ENCODE measurements at regions not wholly inside any gene's neighbourhood (a gene's known extent, or its start where the extent isn't known, plus 50 kb on each side); places are given as distances from the start of the nearest gene placed in this dataset.

DNA sequence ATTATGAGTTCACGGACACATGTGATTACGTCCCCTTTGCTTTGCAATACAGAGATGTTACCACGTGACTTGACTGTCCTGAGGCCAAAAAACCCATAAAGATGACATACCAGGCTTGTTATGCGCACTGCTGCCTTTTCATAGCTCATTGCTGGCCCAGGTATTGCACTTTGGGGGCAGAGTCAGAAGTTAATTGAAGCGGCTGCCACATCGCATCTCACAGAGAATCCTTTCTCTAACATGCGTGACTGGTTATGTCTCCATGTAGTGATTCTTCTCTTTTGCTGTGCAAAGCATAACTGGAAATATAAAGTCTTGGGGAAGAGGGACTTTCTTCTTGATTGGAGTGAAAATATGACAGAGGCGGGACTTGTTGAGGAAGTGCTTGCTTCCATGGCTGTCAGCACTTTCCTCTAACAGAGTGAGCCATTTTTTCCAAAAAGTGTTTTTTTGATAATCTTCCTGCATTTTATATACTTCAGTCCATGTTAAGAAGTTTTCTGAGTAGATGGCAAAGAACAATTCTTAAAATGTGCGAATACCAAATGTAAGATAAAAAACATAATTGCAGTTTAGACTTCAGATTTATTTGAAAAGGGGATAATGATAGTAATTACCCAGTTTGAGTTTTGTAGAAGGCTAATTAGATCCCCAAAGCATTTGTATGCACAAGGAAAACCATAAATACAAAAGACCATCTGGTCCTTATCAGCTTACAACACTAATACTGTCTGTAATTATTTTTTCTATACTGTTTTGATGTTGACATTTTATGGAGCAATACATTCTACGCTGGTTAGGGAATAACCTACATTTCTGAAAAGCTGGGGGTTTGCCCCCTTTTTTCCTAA, 324.6 kb upstream of the MTNR1B start:
- Mint-ChIP-seq H3K36me3 (ENCODE audit: insufficient read depth) (no peaks in the 10 kb centered on the region), H3K27me3 (ENCODE audit: low read depth) (no peaks in the 10 kb centered on the region), H3K4me1 (ENCODE audit: low read depth) (no peaks in the 10 kb centered on the region), H3K9me3 (peaks cover 4% of the 10 kb centered on the region), H3K4me3 (no peak overlapping the region)
- DNase-seq (no peak), ATAC-seq (no peak)

DNA sequence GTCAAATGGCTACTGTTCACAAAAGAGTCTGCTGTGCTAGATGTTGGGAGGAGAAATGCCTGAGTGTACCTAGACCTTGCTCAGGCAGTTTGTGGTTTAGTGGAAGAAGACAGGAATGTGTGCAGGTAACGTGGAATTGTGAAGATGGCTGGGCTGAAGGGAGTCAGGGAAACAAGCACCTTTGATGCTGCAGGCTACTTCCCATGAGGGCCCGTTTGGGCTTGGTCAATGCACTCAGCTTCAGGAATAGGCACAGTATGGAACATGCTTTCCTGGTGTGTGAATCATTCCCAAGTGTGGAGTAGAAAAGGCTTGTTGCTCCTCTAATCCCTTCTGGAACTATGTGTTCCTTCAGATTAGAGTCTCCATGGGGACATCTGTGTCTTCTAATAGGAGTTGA, 318.3 kb upstream of the MTNR1B start:
- Mint-ChIP-seq H3K4me1 (ENCODE audit: low read depth) (no peaks in the 10 kb centered on the region), H3K27me3 (ENCODE audit: low read depth) (no peaks in the 10 kb centered on the region), H3K9me3 (peaks cover 4% of the 10 kb centered on the region), H3K4me3 (no peak overlapping the region), H3K36me3 (ENCODE audit: insufficient read depth) (no peaks in the 10 kb centered on the region)
- ATAC-seq (no peak), DNase-seq (no peak)

DNA sequence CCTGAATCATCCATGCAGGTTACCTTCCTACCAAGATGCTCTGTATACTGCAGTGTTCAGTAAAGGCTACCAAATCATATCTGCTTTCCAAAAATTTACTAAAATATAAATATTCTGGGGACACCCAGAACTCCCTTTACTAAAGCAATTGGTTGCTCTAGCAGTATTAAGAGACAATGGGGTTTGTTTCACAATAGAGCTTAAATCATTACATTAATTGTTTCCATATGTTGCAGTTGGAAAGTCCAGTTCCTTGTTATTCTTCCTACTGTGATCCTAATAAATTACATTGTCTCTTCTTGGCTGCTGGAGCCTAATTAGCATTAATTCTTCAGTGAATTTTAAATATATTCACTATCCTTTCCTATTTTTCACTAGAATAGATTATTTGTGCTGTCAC, 316.0 kb upstream of the MTNR1B start:
- Mint-ChIP-seq H3K36me3 (ENCODE audit: insufficient read depth) (no peaks in the 10 kb centered on the region), H3K9me3 (peaks cover 4% of the 10 kb centered on the region), H3K27me3 (ENCODE audit: low read depth) (no peaks in the 10 kb centered on the region), H3K4me3 (no peak overlapping the region), H3K4me1 (ENCODE audit: low read depth) (no peaks in the 10 kb centered on the region)
- DNase-seq: no peak
- ATAC-seq: no peak

DNA sequence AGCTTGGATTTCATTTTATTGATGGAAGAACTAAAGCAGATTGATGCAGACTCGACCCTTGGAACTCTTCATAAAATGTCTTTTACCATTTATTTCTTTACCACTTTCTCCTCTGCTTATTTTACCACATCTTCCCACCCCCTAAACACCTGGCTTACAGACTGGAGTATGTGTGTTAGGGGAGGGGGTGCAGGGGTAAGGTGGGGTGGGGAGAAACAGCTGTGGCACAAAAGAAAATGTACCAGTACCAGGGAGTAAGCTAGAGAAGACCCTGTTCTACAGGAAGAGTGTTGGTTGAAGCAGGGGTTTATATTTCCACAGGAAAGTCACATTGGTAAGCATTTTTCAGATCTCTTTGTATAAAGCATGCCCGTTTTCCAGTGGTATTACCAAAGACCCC, 312.7 kb upstream of the MTNR1B start:
- no peaks in the 10 kb centered on the region for H3K4me1 Mint-ChIP-seq (ENCODE audit: low read depth)
- H3K27me3 Mint-ChIP-seq (ENCODE audit: low read depth): no peaks in the 10 kb centered on the region
- no peaks in the 10 kb centered on the region for H3K9me3 Mint-ChIP-seq
- DNase-seq: no peak
- H3K36me3 Mint-ChIP-seq (ENCODE audit: insufficient read depth): no peaks in the 10 kb centered on the region
- no peak overlapping the region for H3K4me3 Mint-ChIP-seq
- ATAC-seq: no peak

DNA sequence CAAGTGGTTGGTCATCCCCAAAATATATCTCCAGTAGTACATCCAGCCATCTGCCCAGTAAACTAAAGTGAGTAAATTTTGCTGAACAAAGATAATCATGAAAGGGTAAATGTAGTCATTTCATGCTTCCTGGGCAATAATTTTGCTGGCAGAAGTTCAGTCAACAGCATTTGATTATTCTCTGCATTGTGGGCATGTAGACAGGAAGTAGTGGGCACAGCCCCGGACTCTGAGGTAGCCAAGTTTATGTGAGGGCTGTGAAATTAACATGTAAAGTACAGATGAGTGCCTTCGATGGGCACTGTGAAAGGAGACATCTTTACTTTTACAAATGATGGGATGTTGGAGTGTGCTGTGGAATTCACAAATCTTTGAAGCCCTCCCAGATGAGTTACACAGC, 312.2 kb upstream of the MTNR1B start:
- no peak for ATAC-seq
- no peak for DNase-seq
- Mint-ChIP-seq H3K36me3 (ENCODE audit: insufficient read depth) (no peaks in the 10 kb centered on the region), H3K9me3 (no peaks in the 10 kb centered on the region), H3K4me3 (no peak overlapping the region), H3K27me3 (ENCODE audit: low read depth) (no peaks in the 10 kb centered on the region), H3K4me1 (ENCODE audit: low read depth) (no peaks in the 10 kb centered on the region)

DNA sequence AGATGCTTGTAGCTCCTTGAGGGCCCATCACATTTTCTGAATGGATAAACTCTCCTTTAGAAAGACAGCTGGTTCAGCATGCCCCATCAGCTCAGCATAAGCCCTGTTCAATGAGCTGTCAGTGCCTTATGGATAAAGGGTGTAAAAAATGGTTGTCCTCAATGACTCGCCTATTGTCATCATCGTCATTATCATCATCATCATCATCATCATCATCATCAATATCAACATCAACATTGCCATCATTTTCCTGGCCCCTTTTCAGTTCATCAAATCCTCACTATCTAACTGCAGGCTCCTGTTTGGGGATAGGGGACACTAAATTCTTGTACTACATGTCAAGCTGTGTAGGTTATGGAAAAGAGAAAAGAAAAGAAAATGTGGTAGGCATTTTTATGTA, 310.7 kb upstream of the MTNR1B start:
- no peaks in the 10 kb centered on the region for H3K27me3 Mint-ChIP-seq (ENCODE audit: low read depth)
- H3K36me3 Mint-ChIP-seq (ENCODE audit: insufficient read depth): no peaks in the 10 kb centered on the region
- no peaks in the 10 kb centered on the region for H3K9me3 Mint-ChIP-seq
- DNase-seq (no peak), ATAC-seq (no peak)
- H3K4me3 Mint-ChIP-seq: no peak overlapping the region
- no peaks in the 10 kb centered on the region for H3K4me1 Mint-ChIP-seq (ENCODE audit: low read depth)

DNA sequence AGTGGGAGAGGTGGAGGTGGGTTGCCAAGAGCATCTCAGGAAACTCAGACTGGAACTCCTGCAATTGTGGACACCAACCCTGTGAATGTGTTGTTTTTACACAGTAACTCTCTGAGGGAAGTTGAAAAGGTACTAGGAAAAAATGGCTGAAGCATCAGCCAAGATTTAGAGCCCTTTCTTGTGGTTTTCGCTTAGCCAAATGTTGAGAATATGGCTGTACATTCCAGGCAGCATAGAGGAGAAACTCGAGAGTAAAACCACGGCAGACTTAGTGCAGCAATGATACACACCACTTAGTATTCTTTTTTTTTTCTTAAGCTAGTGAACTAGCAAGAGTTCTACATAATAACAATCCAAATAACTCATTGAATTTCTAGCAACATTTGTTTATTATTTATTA, 309.7 kb upstream of the MTNR1B start:
- no peaks in the 10 kb centered on the region for H3K36me3 Mint-ChIP-seq (ENCODE audit: insufficient read depth)
- H3K4me3 Mint-ChIP-seq: no peak overlapping the region
- no peak for DNase-seq
- no peaks in the 10 kb centered on the region for H3K9me3 Mint-ChIP-seq
- ATAC-seq: no peak
- no peaks in the 10 kb centered on the region for H3K27me3 Mint-ChIP-seq (ENCODE audit: low read depth)
- H3K4me1 Mint-ChIP-seq (ENCODE audit: low read depth): no peaks in the 10 kb centered on the region

DNA sequence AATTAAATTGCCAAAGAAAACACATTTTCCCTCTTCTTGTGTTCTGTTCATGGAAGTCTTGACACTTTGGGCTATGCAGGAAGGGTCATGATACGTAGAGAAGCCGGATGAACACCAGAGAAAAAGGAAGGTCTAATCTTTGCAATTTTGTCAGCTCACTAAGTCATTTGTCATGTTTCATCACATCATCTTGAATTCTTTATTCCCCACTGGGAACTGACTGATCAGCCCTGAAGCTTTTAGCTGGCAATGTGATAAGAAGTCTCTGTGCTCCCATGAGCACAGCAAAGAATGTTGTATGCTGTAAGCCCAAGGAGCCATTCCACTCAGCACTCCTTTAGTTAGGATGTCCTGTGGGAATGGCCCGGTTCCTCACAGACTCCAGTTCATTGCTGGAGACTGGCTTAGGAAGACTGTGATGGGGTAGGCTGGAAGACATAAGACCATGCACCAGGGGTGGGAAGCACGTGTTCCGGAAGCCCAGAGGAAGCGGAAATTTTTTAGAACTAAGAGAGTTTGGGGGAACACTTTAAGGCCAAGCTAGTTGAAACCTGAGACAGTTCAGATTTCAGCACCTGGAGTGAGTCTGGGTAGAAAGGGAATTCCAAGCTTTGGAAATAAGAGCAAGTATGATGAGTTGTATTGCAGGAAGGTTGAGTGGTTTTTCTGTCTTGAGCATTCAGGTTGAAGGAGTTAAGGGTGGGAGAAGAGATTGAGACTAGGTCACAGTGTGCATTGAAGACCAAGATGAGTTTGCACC, 306.7 kb upstream of the MTNR1B start:
- Mint-ChIP-seq H3K9me3 (no peaks in the 10 kb centered on the region), H3K4me1 (ENCODE audit: low read depth) (no peaks in the 10 kb centered on the region), H3K36me3 (ENCODE audit: insufficient read depth) (no peaks in the 10 kb centered on the region), H3K27me3 (ENCODE audit: low read depth) (no peaks in the 10 kb centered on the region), H3K4me3 (no peak overlapping the region)
- no peak for ATAC-seq
- no peak for DNase-seq

DNA sequence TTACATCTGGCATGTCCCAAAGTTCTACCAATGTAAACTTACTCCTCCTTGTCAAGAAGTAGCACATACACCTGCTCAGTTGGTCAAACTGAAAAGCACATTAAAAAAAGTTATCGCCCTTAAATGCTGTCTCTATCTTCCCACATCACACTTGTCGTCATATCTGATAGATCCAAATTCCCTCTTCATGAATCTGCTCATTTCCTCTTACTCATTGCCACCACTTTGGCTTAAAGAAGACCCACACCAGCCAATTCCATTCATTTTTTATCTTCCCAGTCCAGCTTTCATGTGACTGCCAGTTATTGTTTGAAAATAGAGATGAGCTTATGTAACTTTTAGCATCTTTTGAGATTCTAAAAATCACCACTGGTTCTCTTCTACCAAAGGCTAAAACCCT, 305.9 kb upstream of the MTNR1B start:
- DNase-seq (no peak), ATAC-seq (no peak)
- Mint-ChIP-seq H3K4me3 (no peak overlapping the region), H3K27me3 (ENCODE audit: low read depth) (no peaks in the 10 kb centered on the region), H3K36me3 (ENCODE audit: insufficient read depth) (no peaks in the 10 kb centered on the region), H3K9me3 (no peaks in the 10 kb centered on the region), H3K4me1 (ENCODE audit: low read depth) (no peaks in the 10 kb centered on the region)

DNA sequence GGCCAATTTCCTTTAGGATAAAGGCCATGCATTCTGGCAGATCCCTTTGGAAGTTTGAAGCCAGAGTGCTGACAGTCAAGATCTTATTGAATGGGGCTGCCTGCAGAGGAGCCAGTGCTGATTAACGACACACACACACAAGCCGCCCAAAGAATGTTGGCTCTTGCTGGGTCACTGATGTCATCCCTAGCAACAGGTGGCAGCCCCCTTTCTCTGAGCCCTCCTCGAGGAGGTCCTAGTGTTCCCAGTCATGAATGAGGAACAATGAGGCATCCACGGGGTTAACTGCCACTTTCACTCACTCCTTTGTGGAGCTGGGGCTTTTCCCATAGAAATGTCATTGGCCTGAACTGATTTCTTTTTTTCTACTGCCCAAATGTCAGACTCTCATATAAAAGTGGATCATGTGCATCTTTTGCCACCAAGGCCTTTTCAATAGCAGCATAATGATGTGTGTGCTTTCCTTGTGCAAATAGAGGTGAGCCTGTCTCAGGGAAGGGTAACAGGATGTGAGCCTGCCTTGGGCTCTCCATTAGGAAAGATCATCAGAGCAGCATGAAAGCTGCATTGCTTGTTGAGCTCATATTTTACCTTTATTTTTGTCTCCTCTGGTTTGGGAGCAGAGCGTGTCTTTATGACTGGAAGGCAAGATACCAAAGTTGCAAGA, 301.8 kb upstream of the MTNR1B start:
- no peak for ATAC-seq
- no peak for DNase-seq
- H3K27me3 Mint-ChIP-seq (ENCODE audit: low read depth): no peaks in the 10 kb centered on the region
- no peaks in the 10 kb centered on the region for H3K9me3 Mint-ChIP-seq
- H3K4me3 Mint-ChIP-seq: no peak overlapping the region
- no peaks in the 10 kb centered on the region for H3K36me3 Mint-ChIP-seq (ENCODE audit: insufficient read depth)
- no peaks in the 10 kb centered on the region for H3K4me1 Mint-ChIP-seq (ENCODE audit: low read depth)

DNA sequence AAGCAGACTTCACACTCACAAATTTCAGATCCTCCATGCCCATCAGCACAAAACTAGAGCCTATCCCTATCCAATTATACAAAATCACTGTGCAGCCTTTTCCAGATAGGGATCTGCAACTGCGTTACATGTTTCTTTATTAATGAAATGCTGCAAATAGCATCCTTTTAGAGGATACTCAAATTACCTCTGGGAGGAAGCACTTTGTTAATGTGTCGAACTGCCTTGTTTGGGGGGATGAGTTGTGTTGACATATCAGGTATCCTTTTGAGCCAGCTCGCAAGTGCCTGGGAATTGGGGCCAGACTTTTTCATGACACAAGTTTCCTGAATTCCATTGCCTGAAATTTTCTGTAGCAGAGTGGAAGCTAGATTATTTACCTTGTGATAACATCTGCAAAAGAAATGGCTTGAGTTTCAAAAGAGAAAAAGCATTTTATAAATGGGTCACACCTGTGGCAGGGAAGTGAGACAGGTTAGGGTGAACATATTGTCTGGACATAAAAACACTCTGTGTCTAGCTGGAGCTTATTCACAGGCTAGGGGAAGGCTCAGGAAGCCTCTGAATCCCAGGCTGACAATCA, 299.1 kb upstream of the MTNR1B start:
- H3K4me3 Mint-ChIP-seq: no peak overlapping the region
- H3K9me3 Mint-ChIP-seq: no peaks in the 10 kb centered on the region
- no peaks in the 10 kb centered on the region for H3K27me3 Mint-ChIP-seq (ENCODE audit: low read depth)
- H3K4me1 Mint-ChIP-seq (ENCODE audit: low read depth): no peaks in the 10 kb centered on the region
- no peaks in the 10 kb centered on the region for H3K36me3 Mint-ChIP-seq (ENCODE audit: insufficient read depth)
- no peak for DNase-seq
- ATAC-seq: no peak

DNA sequence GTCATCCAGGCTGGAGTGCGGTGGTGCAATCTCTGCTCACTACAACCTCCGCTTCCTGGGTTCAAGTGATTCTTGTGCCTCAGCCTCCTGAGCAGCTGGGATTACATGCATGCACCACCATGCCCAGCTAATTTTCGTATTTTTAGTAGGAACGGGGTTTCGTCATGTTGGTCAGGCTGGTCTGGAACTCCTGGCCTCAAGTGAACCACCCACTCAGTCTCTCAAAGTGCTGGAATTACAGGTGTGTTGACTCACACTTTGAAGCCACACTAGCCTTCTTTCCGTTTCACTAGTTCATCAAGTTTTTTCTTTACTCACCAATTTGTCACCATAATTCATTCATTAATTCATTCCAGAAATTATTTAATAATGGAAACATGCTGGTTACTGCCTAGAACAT, 298.4 kb upstream of the MTNR1B start:
- no peak for DNase-seq
- Mint-ChIP-seq H3K36me3 (ENCODE audit: insufficient read depth) (no peaks in the 10 kb centered on the region), H3K4me3 (no peak overlapping the region), H3K9me3 (no peaks in the 10 kb centered on the region), H3K4me1 (ENCODE audit: low read depth) (no peaks in the 10 kb centered on the region), H3K27me3 (ENCODE audit: low read depth) (no peaks in the 10 kb centered on the region)
- ATAC-seq: no peak

DNA sequence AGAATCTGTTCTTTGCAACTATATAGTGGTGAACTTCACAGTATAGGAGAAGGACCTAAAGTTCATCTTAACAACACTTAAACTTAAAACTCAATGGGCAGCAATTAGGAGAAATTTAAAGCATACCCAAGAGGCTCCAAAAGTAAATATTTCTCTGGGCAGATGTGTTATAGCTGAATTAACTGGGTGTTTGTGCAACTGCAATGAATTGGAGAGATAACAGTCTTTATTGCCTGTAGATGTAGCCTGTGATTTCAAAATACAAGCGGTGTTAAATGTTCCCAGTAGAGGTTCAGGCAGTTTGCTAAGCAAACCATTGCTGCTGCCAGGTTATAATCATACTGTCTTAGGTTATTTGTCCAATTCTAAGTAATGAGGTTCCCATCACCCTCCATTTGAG, 294.1 kb upstream of the MTNR1B start:
- DNase-seq (no peak), ATAC-seq (no peak)
- no peaks in the 10 kb centered on the region for H3K27me3 Mint-ChIP-seq (ENCODE audit: low read depth)
- no peaks in the 10 kb centered on the region for H3K36me3 Mint-ChIP-seq (ENCODE audit: insufficient read depth)
- H3K4me1 Mint-ChIP-seq (ENCODE audit: low read depth): no peaks in the 10 kb centered on the region
- peaks cover 8% of the 10 kb centered on the region for H3K9me3 Mint-ChIP-seq
- H3K4me3 Mint-ChIP-seq: no peak overlapping the region

DNA sequence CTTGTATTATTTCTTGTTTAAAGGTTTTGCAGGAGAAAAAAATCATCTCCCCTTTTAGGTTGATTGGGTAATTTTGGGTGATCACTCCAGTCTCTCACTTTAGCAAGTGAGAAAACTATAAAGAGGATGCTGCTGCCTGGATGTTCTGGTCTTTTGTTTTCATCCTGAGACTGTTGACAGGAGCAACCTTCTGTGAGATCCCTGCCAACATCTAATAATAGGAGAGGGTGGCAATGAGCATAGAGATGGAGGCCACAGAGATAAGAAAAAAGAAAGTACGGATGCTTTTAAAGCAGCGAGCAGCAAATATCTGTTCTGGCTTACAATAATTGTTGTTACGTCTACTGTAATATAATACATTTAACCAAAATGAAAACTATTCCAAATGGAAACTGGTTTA, 293.6 kb upstream of the MTNR1B start:
- DNase-seq (no peak), ATAC-seq (no peak)
- Mint-ChIP-seq H3K36me3 (ENCODE audit: insufficient read depth) (no peaks in the 10 kb centered on the region), H3K4me3 (no peak overlapping the region), H3K9me3 (peaks cover 10% of the 10 kb centered on the region), H3K27me3 (ENCODE audit: low read depth) (no peaks in the 10 kb centered on the region), H3K4me1 (ENCODE audit: low read depth) (no peaks in the 10 kb centered on the region)

Measured in activated T-cell treated with anti-CD3 and anti-CD28 coated beads, Interleukin-2, amount 50 U/mL, for 4 hours (primary cell).